NCI-H2107 (cell line): ENCODE measurements at regions not wholly inside any gene's neighbourhood (a gene's known extent, or its start where the extent isn't known, plus 50 kb on each side); places are given as distances from the start of the nearest gene placed in this dataset.
"Not testable (repeated sequence)": the region's sequence is repeated elsewhere in the genome, so short reads cannot be mapped to it uniquely, and the experiment has no call there.

Experiments
- DNase-seq: peaks from one replicate; lab custom pipeline; 2025; lab: John Stamatoyannopoulos, UW

- no peak for DNase-seq
These were observed 135.4 kb downstream of the PPP1R3A start for GRCh38 chr7:113783403-113783802.

GRCh38 chr7:113775804-113776203 is 143.0 kb downstream of the PPP1R3A start:
- no peak for DNase-seq

- no peak for DNase-seq
These were observed 143.4 kb downstream of the PPP1R3A start for GRCh38 chr7:113775401-113775800.

GRCh38 chr7:113774182-113774807 is 144.5 kb downstream of the PPP1R3A start:
- DNase-seq = no peak

- DNase-seq = no peak
These were observed 148.6 kb downstream of the PPP1R3A start for GRCh38 chr7:113770146-113770738.

GRCh38 chr7:113768387-113768786 is 150.4 kb downstream of the PPP1R3A start:
- no peak for DNase-seq

- DNase-seq = no peak
These were observed 154.3 kb downstream of the PPP1R3A start for GRCh38 chr7:113764401-113765035.

GRCh38 chr7:113763226-113763625 is 155.6 kb downstream of the PPP1R3A start:
- no peak for DNase-seq

GRCh38 chr7:113756250-113756649 is 162.6 kb downstream of the PPP1R3A start:
- DNase-seq = no peak

GRCh38 chr7:113752689-113753088 is 166.1 kb downstream of the PPP1R3A start:
- no peak for DNase-seq

- DNase-seq = no peak
These were observed 166.5 kb downstream of the PPP1R3A start for GRCh38 chr7:113752289-113752688.

- DNase-seq = no peak
These were observed 167.3 kb downstream of the PPP1R3A start for GRCh38 chr7:113751547-113751946.

- DNase-seq = not testable (repeated sequence)
These were observed 170.4 kb downstream of the PPP1R3A start for GRCh38 chr7:113748385-113748784.

GRCh38 chr7:113742946-113743431 is 175.8 kb downstream of the PPP1R3A start:
- DNase-seq = not testable (repeated sequence)

- DNase-seq = no peak
These were observed 176.4 kb downstream of the PPP1R3A start for GRCh38 chr7:113742377-113742776.

- no peak for DNase-seq
These were observed 187.2 kb downstream of the PPP1R3A start for GRCh38 chr7:113731571-113731970.

- DNase-seq = no peak
These were observed 188.4 kb downstream of the PPP1R3A start for GRCh38 chr7:113730309-113730955.

- no peak for DNase-seq
These were observed 191.3 kb downstream of the PPP1R3A start for GRCh38 chr7:113727486-113727885.

GRCh38 chr7:113722006-113722405 is 196.8 kb downstream of the PPP1R3A start:
- DNase-seq = no peak

GRCh38 chr7:113717739-113718138 is 201.1 kb downstream of the PPP1R3A start:
- no peak for DNase-seq

- no peak for DNase-seq
These were observed 202.6 kb downstream of the PPP1R3A start for GRCh38 chr7:113715981-113716856.

- DNase-seq = no peak
These were observed 203.5 kb downstream of the PPP1R3A start for GRCh38 chr7:113715262-113715661.
